ENCODE measurements at regions not wholly inside any gene's neighbourhood (a gene's known extent, or its start where the extent isn't known, plus 50 kb on each side); places are given as distances from the start of the nearest gene placed in this dataset.

DNA sequence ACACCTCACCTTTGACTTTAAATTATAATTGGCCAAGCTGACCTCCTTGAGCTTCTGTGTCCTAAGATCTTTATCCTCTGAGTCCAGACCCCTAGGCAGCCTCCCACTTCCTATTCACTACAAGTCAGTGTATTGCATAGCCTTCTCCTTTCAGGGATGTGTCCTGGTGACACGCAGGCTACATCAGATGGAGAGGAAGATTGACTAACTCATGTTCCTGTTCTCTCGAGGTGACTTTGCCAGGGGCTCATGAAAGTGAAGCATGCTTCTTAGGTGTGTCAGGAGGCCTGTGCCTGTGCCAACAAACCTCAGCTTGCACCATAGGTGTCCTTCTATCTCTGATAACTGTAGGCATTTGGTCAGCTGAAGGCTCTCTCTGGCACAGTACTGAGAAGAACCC, 195.7 kb upstream of the HS3ST1 start:
- no peak for DNase-seq (ENCODE audit: extremely low read depth in 1 of 2, low read depth in 1 of 2)

DNA sequence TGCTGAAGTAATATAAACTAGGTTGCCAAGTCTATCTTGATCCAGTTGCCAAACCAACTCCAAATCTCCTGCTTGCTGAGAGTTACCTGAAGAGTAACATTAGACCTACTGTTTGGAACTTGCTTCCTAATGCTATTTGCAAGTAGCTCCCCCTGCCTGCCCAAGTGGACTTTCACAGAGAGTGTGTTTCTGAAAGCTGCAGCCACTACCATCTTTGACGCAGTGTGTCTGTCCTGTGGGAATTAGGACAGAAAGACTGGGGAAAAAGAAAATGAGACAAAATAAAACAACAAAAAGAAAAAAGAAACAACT, 195.0 kb upstream of the HS3ST1 start:
- DNase-seq (ENCODE audit: extremely low read depth in 1 of 2, low read depth in 1 of 2) = no peak

DNA sequence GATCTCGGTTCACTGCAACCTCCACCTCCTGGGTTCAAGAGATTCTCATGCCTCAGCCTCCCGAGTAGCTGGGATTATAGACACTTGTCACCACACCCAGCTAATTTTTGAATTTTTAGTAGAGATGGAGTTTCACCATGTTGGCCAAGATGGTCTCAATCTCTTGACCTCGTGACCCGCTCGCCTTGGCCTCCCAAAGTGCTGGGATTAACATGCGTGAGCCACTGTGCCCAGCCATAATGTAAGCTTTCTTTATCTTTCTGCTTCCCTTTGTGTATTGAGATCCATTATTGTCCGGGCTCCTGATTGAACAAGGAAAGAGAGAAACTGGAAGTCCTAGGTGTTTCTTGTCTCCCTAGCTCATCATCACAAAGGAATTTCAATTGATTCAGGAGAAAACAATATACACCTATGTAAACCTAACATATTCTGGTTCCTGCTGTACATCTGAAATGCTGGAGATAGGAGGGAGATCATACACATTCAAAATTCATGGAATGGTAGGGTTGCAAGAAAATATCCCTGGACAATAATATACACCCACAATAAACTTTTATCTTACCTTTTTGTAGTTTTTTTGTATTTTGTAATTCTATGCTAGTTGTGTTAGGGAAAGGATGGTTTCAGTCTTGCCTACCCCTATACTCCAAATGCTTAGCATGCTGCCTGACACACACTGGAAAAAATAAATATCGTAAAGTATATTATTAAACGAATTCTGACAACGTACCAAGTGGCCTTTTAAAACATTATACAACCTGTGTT, 194.4 kb upstream of the HS3ST1 start:
- DNase-seq (ENCODE audit: extremely low read depth in 1 of 2, low read depth in 1 of 2) = no peak

DNA sequence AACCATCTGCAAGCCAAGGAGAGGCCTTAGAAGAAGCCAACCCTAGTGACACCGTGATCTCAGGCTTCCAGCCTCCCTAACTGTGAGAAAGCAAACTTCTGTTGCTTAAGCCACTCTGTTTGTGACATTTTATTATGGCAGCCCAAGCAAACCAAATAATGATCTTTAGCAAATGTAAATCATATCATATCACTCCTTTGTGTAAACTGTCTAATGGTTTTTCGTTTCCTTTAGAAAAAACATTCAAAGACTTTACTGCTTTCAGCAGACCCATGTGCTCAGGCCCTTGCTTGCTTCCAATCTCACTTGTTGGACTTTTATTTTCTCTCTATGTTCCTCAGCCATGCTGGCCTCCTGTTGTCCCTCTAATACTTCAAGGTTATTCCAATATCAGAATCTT, 192.2 kb upstream of the HS3ST1 start:
- DNase-seq (ENCODE audit: extremely low read depth in 1 of 2, low read depth in 1 of 2) = no peak

DNA sequence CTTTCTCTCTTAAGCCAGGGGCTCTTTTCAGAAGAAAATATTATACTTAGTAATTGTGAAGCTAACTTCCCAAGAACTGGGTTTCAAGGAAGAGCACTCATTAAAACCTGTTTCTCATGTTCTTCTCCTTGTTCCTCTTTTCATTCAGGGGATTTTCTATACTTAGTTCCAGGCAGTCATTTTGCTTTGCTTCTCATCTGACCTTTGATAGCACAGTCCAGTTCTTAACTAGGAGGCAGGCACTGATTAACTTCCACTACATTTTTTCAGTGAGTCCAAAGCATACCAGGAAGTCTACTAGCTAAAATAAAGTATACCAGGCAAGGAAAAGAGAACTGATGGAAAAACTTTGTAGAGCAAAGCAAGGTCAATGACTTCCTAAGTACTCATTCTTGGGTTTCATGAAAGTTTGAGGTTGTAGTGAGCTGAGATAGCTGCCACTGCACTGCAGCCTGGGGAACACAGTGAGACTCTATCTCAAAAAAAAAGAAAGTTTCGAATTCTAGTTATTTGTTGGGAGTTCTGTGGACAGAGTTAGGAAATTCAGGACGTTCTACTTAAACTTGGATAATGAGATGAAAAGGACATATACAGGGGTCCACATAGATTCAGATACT, 190.1 kb upstream of the HS3ST1 start:
- no peak for DNase-seq (ENCODE audit: extremely low read depth in 1 of 2, low read depth in 1 of 2)

DNA sequence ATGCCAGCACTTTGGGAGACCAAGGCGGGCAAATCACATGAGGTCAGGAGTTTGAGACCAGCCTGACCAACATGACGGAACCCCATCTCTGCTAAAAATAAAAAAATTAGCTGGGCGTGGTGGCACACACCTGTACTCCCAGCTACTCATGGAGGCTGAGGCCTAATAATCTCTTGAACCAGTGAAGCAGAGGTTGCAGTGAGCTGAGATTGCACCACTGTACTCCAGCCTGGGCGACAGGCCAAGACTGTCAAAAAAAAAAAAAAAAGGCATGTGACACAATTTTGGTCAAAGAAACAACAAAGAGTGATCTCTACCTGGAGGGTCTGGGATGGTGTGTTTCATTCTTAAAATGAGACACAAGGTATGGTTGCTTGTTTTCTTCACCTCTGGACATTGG, 188.2 kb upstream of the HS3ST1 start:
- no peak for DNase-seq (ENCODE audit: extremely low read depth in 1 of 2, low read depth in 1 of 2)

DNA sequence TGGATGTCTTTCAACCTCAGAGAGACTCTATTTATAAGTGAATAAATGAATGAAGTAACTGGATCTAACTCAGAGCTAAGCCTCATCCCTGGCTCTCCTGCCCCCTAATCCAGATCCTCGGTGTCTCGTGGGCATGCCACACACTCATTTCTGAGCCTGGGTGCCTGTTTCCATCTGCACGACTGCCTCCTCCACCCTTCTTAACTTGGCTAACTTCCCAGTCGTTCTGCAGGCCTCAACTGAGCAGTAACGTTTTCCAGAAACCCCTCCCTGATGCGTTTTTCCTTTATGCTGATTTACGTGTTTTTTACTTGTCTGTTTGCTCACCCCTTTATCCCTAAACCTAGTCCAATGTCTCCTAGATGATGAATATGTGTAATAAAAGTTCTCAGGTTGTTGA, 186.9 kb upstream of the HS3ST1 start:
- DNase-seq (ENCODE audit: extremely low read depth in 1 of 2, low read depth in 1 of 2) = no peak

DNA sequence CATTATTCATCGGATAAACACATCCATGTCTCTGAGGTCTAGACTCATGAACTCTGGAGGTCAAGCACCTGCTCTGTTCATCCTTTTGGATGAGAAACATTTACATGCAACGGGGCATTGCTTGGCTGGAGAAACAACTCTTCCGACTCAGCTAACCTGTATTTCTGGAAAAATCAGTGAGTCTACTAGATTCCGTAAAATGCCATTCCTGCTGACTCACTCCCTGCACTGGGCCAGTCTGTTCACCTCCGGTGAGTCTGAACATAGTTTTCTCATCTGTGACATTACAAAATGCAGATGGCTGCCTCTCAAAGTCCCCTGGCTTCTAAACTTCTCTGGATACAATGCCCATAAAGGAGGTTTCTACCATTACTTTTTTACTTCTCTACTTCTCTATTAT, 185.7 kb upstream of the HS3ST1 start:
- no peak for DNase-seq (ENCODE audit: extremely low read depth in 1 of 2, low read depth in 1 of 2)

DNA sequence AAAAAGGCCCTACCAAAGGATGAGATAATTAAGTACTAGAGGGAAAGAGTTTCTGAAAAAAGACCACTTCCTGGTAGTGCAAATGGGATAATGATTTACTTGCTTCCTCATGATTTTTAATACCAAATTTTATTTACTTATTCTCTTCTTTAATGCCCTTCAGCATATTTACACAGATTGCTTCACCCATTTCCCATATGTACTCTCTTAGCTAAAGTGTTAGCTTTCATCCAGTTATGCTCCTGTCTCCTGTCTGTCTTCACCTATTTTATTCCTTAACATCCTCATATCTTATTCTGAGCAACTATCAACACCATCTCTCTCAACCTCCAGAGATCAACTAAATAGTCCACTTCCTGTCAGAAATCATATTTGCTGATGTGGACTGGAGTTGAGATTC, 183.2 kb upstream of the HS3ST1 start:
- no peak for DNase-seq (ENCODE audit: extremely low read depth in 1 of 2, low read depth in 1 of 2)

DNA sequence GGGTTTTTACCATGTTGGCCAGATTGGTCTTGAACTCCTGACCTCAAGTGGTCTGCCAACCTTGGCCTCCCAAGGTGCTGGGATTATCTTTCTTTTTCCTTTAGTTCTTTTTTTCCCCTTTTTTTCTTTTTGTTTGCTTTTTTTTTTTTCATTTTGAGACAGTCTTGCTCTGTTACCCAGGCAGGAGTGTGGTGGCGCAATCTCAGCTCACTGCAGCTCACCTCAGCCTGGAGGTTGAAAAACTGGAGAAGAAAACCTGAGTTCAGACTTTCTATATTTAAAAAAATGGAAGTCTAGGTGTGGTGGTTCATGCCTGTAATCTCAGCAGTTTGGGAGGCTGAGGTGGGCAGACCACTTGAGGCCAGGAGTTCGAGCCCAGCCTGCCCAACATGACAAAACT, 181.1 kb upstream of the HS3ST1 start:
- DNase-seq (ENCODE audit: extremely low read depth in 1 of 2, low read depth in 1 of 2) = no peak

DNA sequence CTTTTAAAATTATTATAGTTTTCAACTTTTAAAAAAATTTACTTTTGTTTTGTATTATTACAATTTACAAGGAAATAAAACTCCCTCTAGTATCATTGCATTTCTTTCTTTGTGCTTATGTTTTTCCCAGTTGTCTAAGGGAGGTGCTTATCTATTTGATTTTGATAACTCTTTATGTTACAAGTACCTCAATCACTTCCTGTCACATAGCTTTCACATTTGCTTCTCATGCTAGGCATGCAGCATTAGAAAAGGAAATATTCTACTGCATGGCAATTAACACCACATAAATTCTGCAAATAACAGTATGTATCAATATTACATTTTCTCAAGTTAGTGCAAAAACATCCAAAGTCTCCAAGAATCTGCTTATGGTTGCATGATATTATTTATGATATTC, 180.3 kb upstream of the HS3ST1 start:
- no peak for DNase-seq (ENCODE audit: extremely low read depth in 1 of 2, low read depth in 1 of 2)

DNA sequence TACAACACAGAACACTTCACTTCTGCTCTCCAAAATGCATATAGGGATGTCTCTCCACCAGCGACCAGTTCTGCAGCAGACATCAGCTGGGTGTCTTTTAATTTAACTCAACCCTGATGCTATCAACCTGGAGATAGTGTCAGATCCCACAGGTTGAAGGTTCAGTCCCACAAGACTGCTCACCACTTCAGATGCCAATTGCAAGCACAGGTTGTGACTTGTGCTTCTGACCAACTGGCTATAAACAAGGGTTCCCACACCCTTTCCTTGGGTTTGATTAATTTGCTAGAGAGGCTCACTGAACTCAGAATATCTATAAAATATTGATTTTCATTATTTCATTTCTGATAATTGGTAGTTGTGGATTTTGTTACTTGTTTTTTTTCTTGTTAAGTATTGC, 177.4 kb upstream of the HS3ST1 start:
- DNase-seq (ENCODE audit: extremely low read depth in 1 of 2, low read depth in 1 of 2) = no peak

DNA sequence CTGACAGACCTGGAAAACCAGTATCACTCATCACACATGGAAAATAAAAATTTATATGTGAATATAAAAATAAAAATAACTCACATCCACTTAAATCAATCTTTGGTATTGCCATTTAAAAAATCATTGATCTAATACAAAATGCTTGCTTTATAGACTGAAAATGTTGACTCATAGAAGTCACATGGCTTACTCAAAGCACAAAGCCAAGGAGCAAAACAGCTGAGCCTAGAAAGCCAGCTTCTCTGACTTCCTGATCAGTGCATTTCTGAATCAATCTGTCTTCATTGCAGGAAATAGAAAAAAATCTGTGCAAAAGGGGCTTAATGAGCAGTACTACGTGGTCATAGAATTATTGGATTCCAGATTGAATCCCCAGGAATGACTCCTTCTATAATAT, 176.9 kb upstream of the HS3ST1 start:
- no peak for DNase-seq (ENCODE audit: extremely low read depth in 1 of 2, low read depth in 1 of 2)

DNA sequence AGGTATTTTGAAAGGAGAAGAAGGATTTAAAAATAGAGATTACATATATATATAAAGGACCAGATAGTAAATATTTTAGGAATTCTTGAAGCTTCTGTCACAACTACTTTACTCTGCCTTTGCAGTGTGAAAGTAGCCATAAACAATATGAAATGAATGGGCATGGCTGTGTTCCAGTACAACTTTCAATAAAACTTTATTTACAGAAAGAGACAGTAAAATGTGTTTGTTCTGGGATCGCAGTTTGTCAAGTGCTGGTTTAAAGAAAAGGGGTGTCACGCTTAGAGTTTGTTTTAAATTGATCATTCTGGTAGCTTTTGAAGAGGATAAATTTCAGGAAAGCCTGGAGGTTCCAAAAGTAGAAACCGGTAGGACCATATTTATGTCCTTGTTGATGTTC, 176.1 kb upstream of the HS3ST1 start:
- no peak for DNase-seq (ENCODE audit: extremely low read depth in 1 of 2, low read depth in 1 of 2)

DNA sequence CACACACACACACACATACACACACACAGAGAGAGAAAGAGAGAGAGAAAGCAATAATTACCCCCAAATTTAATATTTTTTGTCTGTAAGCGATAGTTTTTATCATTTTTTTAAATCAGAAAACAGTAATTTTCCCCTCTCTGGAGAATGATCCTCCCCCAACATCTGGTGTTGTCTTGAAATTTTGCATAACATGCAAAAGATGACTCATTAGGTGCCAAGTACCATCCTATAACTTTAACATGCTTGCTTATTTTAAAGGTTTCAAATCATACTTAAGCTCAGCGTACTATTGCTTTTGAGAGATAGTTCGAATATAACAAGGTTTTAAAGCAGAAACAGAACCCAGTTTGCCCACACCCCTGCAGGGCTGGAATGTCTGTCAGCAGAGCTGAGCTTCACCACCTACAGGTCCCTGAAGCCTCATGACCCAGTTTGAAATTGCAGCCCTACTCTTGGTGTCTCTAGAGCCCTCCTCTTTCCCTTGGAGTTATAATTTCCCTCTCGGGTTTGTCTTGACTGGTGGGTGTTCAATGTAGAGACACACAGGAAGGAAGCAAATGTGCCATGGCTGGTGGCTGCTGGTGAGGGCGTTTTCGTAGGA, 175.0 kb upstream of the HS3ST1 start:
- DNase-seq (ENCODE audit: extremely low read depth in 1 of 2, low read depth in 1 of 2) = no peak

DNA sequence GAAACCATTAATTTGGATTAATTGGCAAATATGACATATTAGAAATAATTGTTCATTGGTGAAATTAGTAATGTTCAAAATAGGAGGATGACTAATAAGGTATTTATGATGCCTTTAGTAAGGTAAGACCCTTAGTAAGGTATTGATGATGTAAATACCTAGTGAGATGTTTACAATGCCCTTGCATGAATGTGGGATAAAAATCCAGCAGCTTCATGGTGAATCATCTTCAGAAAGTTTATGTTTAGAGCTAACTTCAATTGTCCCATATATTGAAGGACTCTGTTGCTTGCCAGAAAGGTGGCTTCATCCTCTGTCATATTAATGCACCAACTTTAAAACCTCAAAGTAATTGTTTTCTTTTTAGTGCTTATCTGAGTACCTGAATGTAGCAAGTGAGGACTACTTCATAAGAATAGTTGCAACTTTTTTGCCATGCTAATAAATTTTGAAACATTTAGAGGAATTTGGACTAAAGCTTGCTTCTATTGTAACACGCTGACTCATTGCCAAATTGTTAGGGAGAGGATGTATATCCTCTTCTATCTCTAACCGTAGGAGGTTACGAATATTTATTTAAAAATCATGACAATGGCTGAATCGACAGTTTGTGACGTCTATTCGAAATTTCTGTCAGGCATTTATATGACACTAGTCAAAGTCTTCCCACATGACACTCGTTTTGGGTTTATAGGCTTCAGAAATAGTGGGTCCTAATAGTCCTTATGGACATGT, 174.1 kb upstream of the HS3ST1 start:
- no peak for DNase-seq (ENCODE audit: extremely low read depth in 1 of 2, low read depth in 1 of 2)

DNA sequence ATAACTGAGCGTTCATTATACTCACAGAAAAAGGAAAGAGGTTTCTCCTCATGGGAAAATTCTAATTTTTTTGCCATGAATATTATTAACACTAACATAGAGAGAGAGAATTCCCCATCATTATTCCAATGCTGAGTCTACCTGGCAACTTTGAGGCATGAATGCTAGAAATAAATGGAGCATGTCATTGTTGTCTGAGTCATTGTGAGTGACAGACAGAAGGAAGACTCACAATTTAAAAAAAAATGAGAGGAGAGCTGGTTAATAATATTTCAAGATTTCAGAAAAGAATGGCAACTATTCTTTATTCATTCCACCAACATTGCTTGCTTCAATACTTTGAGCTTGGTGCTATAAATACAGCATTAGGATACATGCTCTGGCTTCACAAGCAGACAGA, 170.4 kb upstream of the HS3ST1 start:
- no peak for DNase-seq (ENCODE audit: extremely low read depth in 1 of 2, low read depth in 1 of 2)

DNA sequence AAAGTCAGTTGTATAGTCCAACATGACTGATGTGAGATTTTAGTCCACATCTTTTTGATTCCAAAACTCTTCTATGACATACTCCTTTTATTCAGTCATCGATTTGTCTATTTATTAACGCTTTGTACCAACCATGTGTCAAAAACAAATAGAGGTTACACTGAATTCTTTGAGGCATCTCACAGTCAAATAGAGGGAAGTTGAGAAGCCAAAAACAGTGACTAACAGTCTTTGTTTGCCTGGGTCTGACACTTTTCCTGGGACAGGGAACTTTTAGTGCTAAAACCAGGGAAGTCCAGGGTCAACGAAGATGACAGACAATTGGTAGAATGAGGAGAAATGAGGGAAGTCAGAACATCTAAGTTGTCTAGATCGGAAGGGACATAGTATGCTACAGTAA, 169.9 kb upstream of the HS3ST1 start:
- DNase-seq (ENCODE audit: extremely low read depth in 1 of 2, low read depth in 1 of 2) = no peak

DNA sequence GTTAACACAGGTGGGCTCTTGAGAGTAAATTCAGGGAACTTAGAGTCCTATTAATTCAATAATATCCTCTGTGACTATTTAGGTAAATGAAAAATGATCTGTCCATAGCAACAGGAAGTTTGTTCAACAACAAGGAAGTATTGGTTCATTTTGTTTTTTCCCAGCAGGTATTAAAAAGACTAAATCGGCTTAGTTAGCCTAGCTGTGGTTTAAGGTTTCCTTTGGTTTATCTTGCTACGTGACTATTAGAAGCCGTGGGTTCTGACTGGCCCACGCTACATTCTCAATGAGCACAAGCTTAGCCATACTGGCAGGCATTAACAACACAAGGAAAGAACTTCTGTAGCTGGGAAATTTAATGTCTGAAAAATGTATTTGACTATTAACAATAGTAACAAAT, 168.8 kb upstream of the HS3ST1 start:
- DNase-seq (ENCODE audit: extremely low read depth in 1 of 2, low read depth in 1 of 2) = no peak

DNA sequence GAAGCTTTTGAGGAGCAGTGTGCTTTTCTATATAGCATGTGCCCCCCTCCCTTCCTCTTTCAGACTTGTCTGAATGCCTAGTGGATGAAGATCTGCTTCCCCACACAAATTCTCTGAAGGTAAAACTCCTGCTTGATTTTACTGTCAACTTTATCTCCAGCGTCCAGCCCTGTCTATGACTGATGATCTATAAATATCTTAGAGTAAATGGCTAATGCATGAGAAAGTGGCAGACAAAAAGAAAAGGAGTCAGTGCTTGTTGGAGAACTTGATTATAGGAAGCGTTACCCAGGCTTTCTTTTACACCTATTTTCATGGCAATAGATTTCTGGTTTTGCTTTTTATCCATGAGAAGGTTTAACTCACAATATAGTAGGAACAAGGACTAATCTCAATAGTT, 168.3 kb upstream of the HS3ST1 start:
- no peak for DNase-seq (ENCODE audit: extremely low read depth in 1 of 2, low read depth in 1 of 2)

DNA sequence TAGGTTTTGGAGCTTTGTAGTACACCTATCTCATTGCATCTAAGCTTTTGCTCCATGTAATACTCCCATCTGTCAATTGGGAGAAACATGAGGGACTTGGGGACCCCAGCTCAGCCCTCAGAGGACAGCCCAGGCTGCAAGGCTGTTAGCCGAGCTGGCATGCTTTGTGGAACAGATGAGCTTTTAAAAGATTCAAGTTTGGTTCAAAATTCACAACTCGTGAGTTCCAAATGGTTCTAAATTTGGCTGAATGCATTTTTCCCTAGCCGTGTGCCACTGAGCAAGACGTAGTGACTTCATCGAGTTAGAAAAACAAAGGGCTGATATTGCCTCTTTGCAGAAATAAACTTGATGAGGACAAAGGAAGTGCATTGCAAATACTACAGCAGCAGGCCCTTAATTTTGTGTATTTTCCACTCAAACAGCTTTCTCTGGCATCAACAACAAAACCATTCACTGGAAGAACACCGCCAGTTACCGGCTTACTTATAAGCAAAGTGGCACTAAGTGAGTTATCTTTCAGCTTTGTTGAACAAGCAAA, 165.0 kb upstream of the HS3ST1 start:
- no peak for DNase-seq (ENCODE audit: extremely low read depth in 1 of 2, low read depth in 1 of 2)

DNA sequence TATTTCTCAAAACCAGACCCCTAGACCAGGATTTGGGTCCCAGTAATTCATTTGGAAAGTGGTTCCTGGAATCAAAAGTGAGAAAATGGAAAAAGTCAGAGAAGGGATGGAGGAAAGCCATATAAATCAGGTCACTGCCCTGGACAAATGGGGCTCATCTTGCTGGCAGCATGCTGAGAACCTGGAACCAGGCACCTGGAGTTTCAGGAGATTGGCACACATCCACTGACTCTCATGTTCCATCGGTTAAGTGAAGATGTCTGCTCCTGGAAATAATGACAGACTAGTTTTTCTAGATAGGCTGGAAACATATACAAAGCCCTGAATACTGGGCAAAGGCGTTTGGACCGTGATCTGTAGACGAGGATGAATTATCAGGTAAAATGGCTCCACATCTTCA, 163.6 kb upstream of the HS3ST1 start:
- DNase-seq (ENCODE audit: extremely low read depth in 1 of 2, low read depth in 1 of 2) = no peak
